ENCODE measurements at regions not wholly inside any gene's neighbourhood (a gene's known extent, or its start where the extent isn't known, plus 50 kb on each side); places are given as distances from the start of the nearest gene placed in this dataset.
"Not testable (repeated sequence)": the region's sequence is repeated elsewhere in the genome, so short reads cannot be mapped to it uniquely, and the experiment has no call there.

- no peak for TF ChIP-seq CTCF (IDR thresholded peaks at IDR 0.05; ENCODE audit: control insufficient read depth, extremely low read depth, insufficient read depth)
- DNase-seq (ENCODE audit: low read depth), result no peak
- H3K4me3 ChIP-seq (ENCODE audit: low read depth, low read length), result no peak overlapping the region
These were observed 138.9 kb downstream of the TENT5A start for GRCh38 chr6:81613606-81614005.

GRCh38 chr6:81612136-81612535 lies 140.3 kb downstream of the TENT5A start:
- no peak for DNase-seq (ENCODE audit: low read depth)
- no peak overlapping the region for H3K4me3 ChIP-seq (ENCODE audit: low read depth, low read length)
- TF ChIP-seq CTCF (IDR thresholded peaks at IDR 0.05; ENCODE audit: control insufficient read depth, extremely low read depth, insufficient read depth), result no peak

GRCh38 chr6:81609736-81610135 lies 142.7 kb downstream of the TENT5A start:
- TF ChIP-seq CTCF (IDR thresholded peaks at IDR 0.05; ENCODE audit: control insufficient read depth, extremely low read depth, insufficient read depth), result no peak
- no peak for DNase-seq (ENCODE audit: low read depth)
- no peak overlapping the region for H3K4me3 ChIP-seq (ENCODE audit: low read depth, low read length)

- H3K4me3 ChIP-seq (ENCODE audit: low read depth, low read length), result no peak overlapping the region
- no peak for TF ChIP-seq CTCF (IDR thresholded peaks at IDR 0.05; ENCODE audit: control insufficient read depth, extremely low read depth, insufficient read depth)
- no peak for DNase-seq (ENCODE audit: low read depth)
These were observed 143.7 kb downstream of the TENT5A start for GRCh38 chr6:81608776-81609175.

GRCh38 chr6:81606965-81607381 lies 145.5 kb downstream of the TENT5A start:
- no peak for TF ChIP-seq CTCF (IDR thresholded peaks at IDR 0.05; ENCODE audit: control insufficient read depth, extremely low read depth, insufficient read depth)
- H3K4me3 ChIP-seq (ENCODE audit: low read depth, low read length), result no peak overlapping the region
- no peak for DNase-seq (ENCODE audit: low read depth)

GRCh38 chr6:81605526-81605925 lies 147.0 kb downstream of the TENT5A start:
- no peak for TF ChIP-seq CTCF (IDR thresholded peaks at IDR 0.05; ENCODE audit: control insufficient read depth, extremely low read depth, insufficient read depth)
- no peak for DNase-seq (ENCODE audit: low read depth)
- H3K4me3 ChIP-seq (ENCODE audit: low read depth, low read length), result no peak overlapping the region

- H3K4me3 ChIP-seq (ENCODE audit: low read depth, low read length), result no peak overlapping the region
- no peak for DNase-seq (ENCODE audit: low read depth)
- TF ChIP-seq CTCF (IDR thresholded peaks at IDR 0.05; ENCODE audit: control insufficient read depth, extremely low read depth, insufficient read depth), result no peak
These were observed 150.6 kb downstream of the TENT5A start for GRCh38 chr6:81601918-81602317.

GRCh38 chr6:81600488-81600887 lies 152.0 kb downstream of the TENT5A start:
- not testable (repeated sequence) for H3K4me3 ChIP-seq (ENCODE audit: low read depth, low read length); DNase-seq (ENCODE audit: low read depth)

All from LNCaP clone FGC (cell line).